ENCODE measurements at regions not wholly inside any gene's neighbourhood (a gene's known extent, or its start where the extent isn't known, plus 50 kb on each side); places are given as distances from the start of the nearest gene placed in this dataset.

- Histone ChIP-seq H3K9ac (ENCODE audit: insufficient read depth in 1 of 2, low read length in 2 of 2) (no peak overlapping the region), H3K4me1 (ENCODE audit: control insufficient read depth in 5 of 5, insufficient read depth in 5 of 5, low read length in 5 of 5) (peaks cover 0 to 9% (median 0%) of the 10 kb centered on the region in 5 donors), H3K27me3 (ENCODE audit: control insufficient read depth in 3 of 3, insufficient read depth in 3 of 3, low read length in 2 of 3) (no peaks in the 10 kb centered on the region), H3K9me3 (ENCODE audit: control insufficient read depth in 4 of 4, insufficient read depth in 3 of 4, low read length in 3 of 4) (no peaks in the 10 kb centered on the region), H3K36me3 (ENCODE audit: control insufficient read depth in 4 of 4, insufficient read depth in 4 of 4, low read length in 4 of 4) (no peaks in the 10 kb centered on the region), H3K4me3 (no peak overlapping the region), H3K27ac (ENCODE audit: low read depth in 1 of 2, low read length in 1 of 2) (no peak overlapping the region)
- ATAC-seq (ENCODE audit: insufficient read depth, low FRiP score), result no peak
- TF ChIP-seq, protein P1, sequence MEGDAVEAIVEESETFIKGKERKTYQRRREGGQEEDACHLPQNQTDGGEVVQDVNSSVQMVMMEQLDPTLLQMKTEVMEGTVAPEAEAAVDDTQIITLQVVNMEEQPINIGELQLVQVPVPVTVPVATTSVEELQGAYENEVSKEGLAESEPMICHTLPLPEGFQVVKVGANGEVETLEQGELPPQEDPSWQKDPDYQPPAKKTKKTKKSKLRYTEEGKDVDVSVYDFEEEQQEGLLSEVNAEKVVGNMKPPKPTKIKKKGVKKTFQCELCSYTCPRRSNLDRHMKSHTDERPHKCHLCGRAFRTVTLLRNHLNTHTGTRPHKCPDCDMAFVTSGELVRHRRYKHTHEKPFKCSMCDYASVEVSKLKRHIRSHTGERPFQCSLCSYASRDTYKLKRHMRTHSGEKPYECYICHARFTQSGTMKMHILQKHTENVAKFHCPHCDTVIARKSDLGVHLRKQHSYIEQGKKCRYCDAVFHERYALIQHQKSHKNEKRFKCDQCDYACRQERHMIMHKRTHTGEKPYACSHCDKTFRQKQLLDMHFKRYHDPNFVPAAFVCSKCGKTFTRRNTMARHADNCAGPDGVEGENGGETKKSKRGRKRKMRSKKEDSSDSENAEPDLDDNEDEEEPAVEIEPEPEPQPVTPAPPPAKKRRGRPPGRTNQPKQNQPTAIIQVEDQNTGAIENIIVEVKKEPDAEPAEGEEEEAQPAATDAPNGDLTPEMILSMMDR (IDR thresholded peaks at IDR 0.05; ENCODE audit: control extremely low read depth, extremely low read depth), result no peak
- no peak for DNase-seq
Measured at GRCh38 chr3:193053046-193053435, 135.4 kb upstream of the MB21D2 start.

DNA sequence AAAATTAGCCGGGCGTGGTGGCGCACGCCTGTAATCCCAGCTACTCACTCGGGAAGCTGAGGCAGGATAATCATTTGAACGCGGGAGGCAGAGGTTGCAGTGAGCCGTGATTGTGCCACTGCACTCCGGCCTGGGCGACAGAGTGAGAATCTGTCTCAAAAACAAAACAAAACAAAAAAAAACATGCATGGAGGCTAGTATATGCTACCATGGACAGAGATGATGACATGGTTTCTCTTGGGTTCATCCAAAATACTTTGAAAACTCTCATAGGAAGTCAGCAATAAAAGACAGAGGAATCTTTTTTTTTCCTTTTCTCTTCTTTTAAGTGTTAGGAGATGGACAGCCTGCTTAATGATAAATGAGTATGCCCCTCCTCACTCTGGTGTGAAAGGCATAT is 137.7 kb upstream of the MB21D2 start:
- 73 to 79% methylated on average over 10 of the region's 10 CpGs for WGBS, 2 donors
- Histone ChIP-seq H3K27ac (ENCODE audit: low read depth in 1 of 2, low read length in 1 of 2) (no peak overlapping the region), H3K9me3 (ENCODE audit: control insufficient read depth in 4 of 4, insufficient read depth in 3 of 4, low read length in 3 of 4) (no peaks in the 10 kb centered on the region), H3K36me3 (ENCODE audit: control insufficient read depth in 4 of 4, insufficient read depth in 4 of 4, low read length in 4 of 4) (no peaks in the 10 kb centered on the region), H3K4me3 (no peak overlapping the region), H3K9ac (ENCODE audit: insufficient read depth in 1 of 2, low read length in 2 of 2) (no peak overlapping the region), H3K27me3 (ENCODE audit: control insufficient read depth in 3 of 3, insufficient read depth in 3 of 3, low read length in 2 of 3) (no peaks in the 10 kb centered on the region), H3K4me1 (ENCODE audit: control insufficient read depth in 5 of 5, insufficient read depth in 5 of 5, low read length in 5 of 5) (peaks cover 0 to 9% (median 0%) of the 10 kb centered on the region in 5 donors)
- TF ChIP-seq, protein P1 (IDR thresholded peaks at IDR 0.05; ENCODE audit: control extremely low read depth, extremely low read depth), result no peak
- ATAC-seq (ENCODE audit: insufficient read depth, low FRiP score), result no peak
- DNase-seq, result peak in 1 of 3 donors; percentile 42

DNA sequence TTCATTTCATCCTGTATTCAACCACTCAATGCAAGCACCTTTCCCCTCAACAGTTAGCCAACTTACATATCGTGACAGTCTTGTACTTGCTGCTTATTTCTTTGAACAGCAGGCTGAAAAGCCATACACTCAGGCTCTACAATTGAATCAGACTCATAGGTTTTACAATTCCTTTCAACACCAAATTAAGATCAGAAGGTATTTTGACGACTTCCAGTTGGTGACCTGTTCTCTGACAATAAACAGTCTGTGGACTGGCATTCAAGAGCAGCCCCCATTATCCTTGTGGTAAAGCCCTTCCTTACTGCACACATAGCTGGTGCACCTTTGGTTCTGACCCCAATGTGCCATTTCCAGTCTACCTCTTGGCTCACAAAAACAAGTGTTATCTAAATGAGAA is 140.0 kb upstream of the MB21D2 start:
- no peak overlapping the region for H3K9ac ChIP-seq (ENCODE audit: insufficient read depth in 1 of 2, low read length in 2 of 2)
- TF ChIP-seq, protein P1 (IDR thresholded peaks at IDR 0.05; ENCODE audit: control extremely low read depth, extremely low read depth), result no peak
- no peaks in the 10 kb centered on the region for H3K36me3 ChIP-seq (ENCODE audit: control insufficient read depth in 4 of 4, insufficient read depth in 4 of 4, low read length in 4 of 4)
- H3K4me3 ChIP-seq, result no peak overlapping the region
- no peak overlapping the region for H3K27ac ChIP-seq (ENCODE audit: low read depth in 1 of 2, low read length in 1 of 2)
- H3K9me3 ChIP-seq (ENCODE audit: control insufficient read depth in 4 of 4, insufficient read depth in 3 of 4, low read length in 3 of 4), result no peaks in the 10 kb centered on the region
- no peaks in the 10 kb centered on the region for H3K27me3 ChIP-seq (ENCODE audit: control insufficient read depth in 3 of 3, insufficient read depth in 3 of 3, low read length in 2 of 3)
- ATAC-seq (ENCODE audit: insufficient read depth, low FRiP score) (no peak), DNase-seq (no peak)
- H3K4me1 ChIP-seq (ENCODE audit: control insufficient read depth in 5 of 5, insufficient read depth in 5 of 5, low read length in 5 of 5), result peaks cover 0 to 2% (median 0%) of the 10 kb centered on the region in 5 donors
- WGBS, 2 donors, result 50 to 63% methylated on average over 2 of the region's 2 CpGs
